HCT116 (cell line): ENCODE measurements at regions not wholly inside any gene's neighbourhood (a gene's known extent, or its start where the extent isn't known, plus 50 kb on each side); places are given as distances from the start of the nearest gene placed in this dataset.

ENCODE experiments used
- ATAC-seq: fragments of 200-7000 bp; cut with Tn5 transposase; 2 replicates; pipeline ENCODE4 v1.9.1; 2020; ENCODE audit warnings: mild to moderate bottlenecking, moderate library complexity
- BruUV-seq: library from RNA; stranded (reverse); fragments of 400-500 nt; replicated peaks from 2 replicates; lab custom pipeline; 2021; lab: Mats Ljungman, UMichigan
- CTCF ChIA-PET: fragments of 300-600 bp; sonication (Branson Sonifier 250); formaldehyde crosslinking; loops from one replicate; lab custom pipeline; 2021; ENCODE audit warnings: antibody characterized with exemption; lab: Charles Lee
- POLR2A ChIA-PET: fragments of 300-600, 350-600 bp; sonication (Branson Sonifier 250); formaldehyde crosslinking; loops from one replicate; lab custom pipeline; 2021; ENCODE audit warnings: antibody characterized with exemption; lab: Charles Lee
- RAD21 ChIA-PET, 2 experiments: fragments of 300-600 bp; sonication (Branson Sonifier 250); formaldehyde crosslinking; loops; one replicate each; lab custom pipeline; 2023; ENCODE audit warnings: low total read pairs in 2 of 2; ENCODE audit not compliant: uncharacterized antibody in 2 of 2, unreplicated experiment in 2 of 2, low non-redundant PET in 1 of 2; lab: Charles Lee
- DNase-seq: peaks from one replicate; pipeline ENCODE4 v3.0.0-alpha.2; 2010; ENCODE audit warnings: low read depth, low spot score
- H2AFZ ChIP-seq: fragments of 200-600 bp; shearing (Covaris generic), sonication (generic); 2 replicates; pipeline ENCODE4 v1.6.1; 2017; ENCODE audit warnings: low read depth, mixed run types, mixed read lengths, antibody characterized with exemption, low read length; ENCODE audit not compliant: poor library complexity, severe bottlenecking
- H3K27ac ChIP-seq: 2 replicates; pipeline ENCODE4 v1.5.1; 2012; ENCODE audit warnings: low read depth, low read length
- H3K27me3 ChIP-seq: fragments of 200-600 bp; sonication (generic); 2 replicates; pipeline ENCODE4 v1.6.1; 2016; ENCODE audit warnings: mixed run types, low read length, mixed read lengths; ENCODE audit not compliant: insufficient read depth
- H3K36me3 ChIP-seq, 2 experiments: fragments of 200-500 bp in 1 of 2; fragments of 200-600 bp in 1 of 2; sonication (Bioruptor generic) in 1 of 2; sonication (generic) in 1 of 2; 2 replicates each; pipeline versions ENCODE4 v1.5.1 to v1.6.1; 2014 to 2016; ENCODE audit warnings: low read length in 2 of 2, inconsistent platforms in 1 of 2, mixed read lengths in 1 of 2, mixed run types in 1 of 2; ENCODE audit not compliant: insufficient read depth in 2 of 2, control insufficient read depth in 1 of 2
- H3K4me1 ChIP-seq, 2 experiments: fragments of 200-600 bp in 1 of 2; sonication (generic) in 1 of 2; 2 replicates each; pipeline versions ENCODE4 v1.5.1 to v1.6.1; 2012 to 2017; ENCODE audit warnings: low read length in 2 of 2, inconsistent platforms in 1 of 2, mild to moderate bottlenecking in 1 of 2, mixed read lengths in 1 of 2, mixed run types in 1 of 2, moderate library complexity in 1 of 2; ENCODE audit not compliant: insufficient read depth in 2 of 2, control insufficient read depth in 1 of 2
- H3K4me2 ChIP-seq: fragments of 200-600 bp; sonication (generic); 2 replicates; pipeline ENCODE4 v1.6.1; 2017; ENCODE audit warnings: mixed run types, low read length, mixed read lengths
- H3K4me3 ChIP-seq, 2 experiments: fragments of 200-600 bp in 1 of 2; sonication (generic) in 1 of 2; replicated peaks in 1 of 2; 2 replicates each; pipeline ENCODE4 v1.5.1; 2011 to 2016; ENCODE audit warnings: low read length in 2 of 2, control low read depth in 1 of 2, low read depth in 1 of 2, mild to moderate bottlenecking in 1 of 2, mixed read lengths in 1 of 2, mixed run types in 1 of 2
- H3K79me2 ChIP-seq: fragments of 200-600 bp; sonication (generic); 2 replicates; pipeline ENCODE4 v1.6.1; 2017; ENCODE audit warnings: mild to moderate bottlenecking, mixed run types, low read length, moderate library complexity, mixed read lengths; ENCODE audit not compliant: insufficient read depth
- H3K9ac ChIP-seq: fragments of 200-600 bp; sonication (generic); 2 replicates; pipeline ENCODE4 v1.6.1; 2016; ENCODE audit warnings: low read length, mixed read lengths
- H3K9me2 ChIP-seq: fragments of 200-600 bp; sonication (generic), shearing (Covaris generic); 2 replicates; pipeline ENCODE4 v1.6.1; 2017; ENCODE audit warnings: mixed run types, mild to moderate bottlenecking, moderate library complexity; ENCODE audit not compliant: insufficient read depth
- H3K9me3 ChIP-seq, 2 experiments: fragments of 200-500 bp in 1 of 2; fragments of 200-600 bp in 1 of 2; sonication (Bioruptor generic) in 1 of 2; sonication (generic) in 1 of 2; 2 replicates each; pipeline ENCODE4 v1.6.1; 2014 to 2017; ENCODE audit warnings: low read length in 2 of 2, mixed read lengths in 2 of 2, inconsistent platforms in 1 of 2, low read depth in 1 of 2, mild to moderate bottlenecking in 1 of 2, mixed run types in 1 of 2, moderate library complexity in 1 of 2; ENCODE audit not compliant: control insufficient read depth in 1 of 2, insufficient read depth in 1 of 2
- H4K20me1 ChIP-seq: fragments of 200-600 bp; sonication (generic), shearing (Covaris generic); 2 replicates; pipeline ENCODE4 v1.6.1; 2017; ENCODE audit warnings: mixed run types, mild to moderate bottlenecking, moderate library complexity; ENCODE audit not compliant: insufficient read depth
- CBX3 ChIP-seq: IDR thresholded peaks from 2 replicates; pipeline ENCODE4 v1.6.1; 2012; ENCODE audit warnings: low read depth
- CEBPB ChIP-seq: IDR thresholded peaks from 2 replicates; pipeline ENCODE4 v1.6.1; 2012; ENCODE audit warnings: low read depth
- EGR1 ChIP-seq: IDR thresholded peaks from 2 replicates; pipeline ENCODE4 v1.6.1; 2012; ENCODE audit warnings: low read depth
- EZH2 ChIP-seq: fragments of 200-600 bp; sonication (generic); IDR thresholded peaks from 2 replicates; pipeline ENCODE4 v1.6.1; 2017; ENCODE audit warnings: antibody characterized with exemption, mixed run types
- EZH2phosphoT487 ChIP-seq: fragments of 200-600 bp; IDR thresholded peaks from 2 replicates; pipeline ENCODE4 v1.6.1; 2018; ENCODE audit warnings: antibody characterized with exemption, borderline replicate concordance
- FOSL1 ChIP-seq: IDR thresholded peaks from 2 replicates; pipeline ENCODE4 v1.6.1; 2012; ENCODE audit warnings: low read depth
- JUND ChIP-seq: IDR thresholded peaks from 2 replicates; pipeline ENCODE4 v1.6.1; 2012
- POLR2A ChIP-seq: IDR thresholded peaks from 2 replicates; pipeline ENCODE4 v1.7.0; 2011; ENCODE audit warnings: borderline replicate concordance; ENCODE audit not compliant: insufficient read depth, insufficient read length; ENCODE audit errors: extremely low read depth
- POLR2AphosphoS5 ChIP-seq: IDR thresholded peaks from 2 replicates; pipeline ENCODE4 v1.6.1; 2011; ENCODE audit warnings: mild to moderate bottlenecking, low read depth, low read length, moderate library complexity
- RAD21 ChIP-seq: IDR thresholded peaks from 2 replicates; pipeline ENCODE4 v1.6.1; 2012; ENCODE audit warnings: low read depth, mild to moderate bottlenecking
- REST ChIP-seq: IDR thresholded peaks from 2 replicates; pipeline ENCODE4 v1.6.1; 2012; ENCODE audit warnings: low read depth
- SIN3A ChIP-seq: IDR thresholded peaks from 2 replicates; pipeline ENCODE4 v1.6.1; 2012; ENCODE audit warnings: low read depth
- SP1 ChIP-seq: IDR thresholded peaks from 2 replicates; pipeline ENCODE4 v1.6.1; 2012; ENCODE audit warnings: low read depth
- SRF ChIP-seq: IDR thresholded peaks from 2 replicates; pipeline ENCODE4 v1.6.1; 2012; ENCODE audit warnings: low read depth
- TCF7L2 ChIP-seq: IDR thresholded peaks from 2 replicates; pipeline ENCODE4 v1.7.0; 2011; ENCODE audit warnings: borderline replicate concordance, inconsistent platforms; ENCODE audit not compliant: insufficient read depth, insufficient read length; ENCODE audit errors: extremely low read depth
- YY1 ChIP-seq: IDR thresholded peaks from 2 replicates; pipeline ENCODE4 v1.6.1; 2011; ENCODE audit warnings: low read length, low read depth, moderate library complexity, mild to moderate bottlenecking; ENCODE audit not compliant: insufficient replicate concordance; ENCODE audit errors: extremely low read depth
- ZNF274 ChIP-seq: fragments of 200-500 bp; sonication (Bioruptor generic); IDR thresholded peaks from 2 replicates; pipeline ENCODE4 v1.6.1; 2014; ENCODE audit warnings: mild to moderate bottlenecking, low read depth, low read length, inconsistent platforms
- intact Hi-C: fragments of 100-400 bp; cut with micrococcal nuclease; formaldehyde crosslinking; loops from 2 replicates; pipeline ENCODE4 v1.10.0; 2022
- TF ChIP-seq, protein P1 (sequence below): IDR thresholded peaks from 2 replicates; pipeline ENCODE4 v1.6.1; 2012
- TF ChIP-seq, protein P2 (sequence below): IDR thresholded peaks from 2 replicates; pipeline ENCODE4 v1.6.1; 2011; ENCODE audit warnings: mild to moderate bottlenecking, low read length, moderate library complexity; ENCODE audit not compliant: insufficient replicate concordance; ENCODE audit errors: extremely low read depth
- TF ChIP-seq, protein P3 (sequence below): IDR thresholded peaks from 2 replicates; pipeline ENCODE4 v1.6.1; 2012

DNA sequence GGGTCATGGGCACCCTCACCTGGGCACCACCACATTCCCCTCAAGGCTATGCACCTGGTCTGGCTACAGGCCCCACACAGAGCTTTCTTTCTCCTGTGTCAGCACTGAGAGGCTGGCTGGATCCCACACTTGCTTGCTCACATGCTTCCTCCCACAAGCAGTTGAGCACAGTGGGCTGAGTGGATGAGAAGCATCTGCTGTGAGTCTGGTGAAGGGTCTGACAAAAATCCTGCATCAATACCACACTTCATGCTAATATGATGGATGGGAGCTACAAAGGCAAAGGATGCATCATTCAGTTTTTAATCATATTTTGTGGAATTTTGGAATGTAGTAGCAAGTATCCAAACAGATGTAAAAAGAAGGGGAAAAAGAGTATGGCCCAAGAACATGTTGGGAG is 830.8 kb upstream of the PTPRD start:
- no peak overlapping the region for H3K4me2 ChIP-seq
- intact Hi-C loops = no loop called here
- ChIA-PET CTCF (no interaction called here), RAD21 (no interaction called here), POLR2A (no interaction called here)
- no peak overlapping the region for H3K9ac ChIP-seq
- H2AFZ ChIP-seq = no peak overlapping the region
- H3K9me2 ChIP-seq = no peaks in the 10 kb centered on the region
- H3K27ac ChIP-seq = no peak overlapping the region
- ATAC-seq (no peak), DNase-seq (no peak)
- H3K27me3 ChIP-seq = no peaks in the 10 kb centered on the region
- TF ChIP-seq EZH2 (no peak), CBX3 (no peak), REST (no peak), EGR1 (no peak), TCF7L2 (no peak), EZH2phosphoT487 (no peak), JUND (no peak), RAD21 (no peak), POLR2AphosphoS5 (no peak), FOSL1 (no peak), CEBPB (no peak), SIN3A (no peak), ZNF274 (no peak), POLR2A (no peak), SP1 (no peak), YY1 (no peak), SRF (no peak)
- TF ChIP-seq, protein P1, sequence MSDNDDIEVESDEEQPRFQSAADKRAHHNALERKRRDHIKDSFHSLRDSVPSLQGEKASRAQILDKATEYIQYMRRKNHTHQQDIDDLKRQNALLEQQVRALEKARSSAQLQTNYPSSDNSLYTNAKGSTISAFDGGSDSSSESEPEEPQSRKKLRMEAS = no peak
- TF ChIP-seq, protein P2, sequence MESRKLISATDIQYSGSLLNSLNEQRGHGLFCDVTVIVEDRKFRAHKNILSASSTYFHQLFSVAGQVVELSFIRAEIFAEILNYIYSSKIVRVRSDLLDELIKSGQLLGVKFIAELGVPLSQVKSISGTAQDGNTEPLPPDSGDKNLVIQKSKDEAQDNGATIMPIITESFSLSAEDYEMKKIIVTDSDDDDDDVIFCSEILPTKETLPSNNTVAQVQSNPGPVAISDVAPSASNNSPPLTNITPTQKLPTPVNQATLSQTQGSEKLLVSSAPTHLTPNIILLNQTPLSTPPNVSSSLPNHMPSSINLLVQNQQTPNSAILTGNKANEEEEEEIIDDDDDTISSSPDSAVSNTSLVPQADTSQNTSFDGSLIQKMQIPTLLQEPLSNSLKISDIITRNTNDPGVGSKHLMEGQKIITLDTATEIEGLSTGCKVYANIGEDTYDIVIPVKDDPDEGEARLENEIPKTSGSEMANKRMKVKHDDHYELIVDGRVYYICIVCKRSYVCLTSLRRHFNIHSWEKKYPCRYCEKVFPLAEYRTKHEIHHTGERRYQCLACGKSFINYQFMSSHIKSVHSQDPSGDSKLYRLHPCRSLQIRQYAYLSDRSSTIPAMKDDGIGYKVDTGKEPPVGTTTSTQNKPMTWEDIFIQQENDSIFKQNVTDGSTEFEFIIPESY = no peak
- TF ChIP-seq, protein P3, sequence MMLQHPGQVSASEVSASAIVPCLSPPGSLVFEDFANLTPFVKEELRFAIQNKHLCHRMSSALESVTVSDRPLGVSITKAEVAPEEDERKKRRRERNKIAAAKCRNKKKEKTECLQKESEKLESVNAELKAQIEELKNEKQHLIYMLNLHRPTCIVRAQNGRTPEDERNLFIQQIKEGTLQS = no peak
- H3K4me3 ChIP-seq = no peak overlapping the region
- no TSS peak for BruUV-seq
- peaks cover 10 to 18% of the 10 kb centered on the region in 2 experiments; a peak in 2 of 4 replicates for H3K9me3 ChIP-seq
- no peaks in the 10 kb centered on the region for H3K4me1 ChIP-seq
- no peaks in the 10 kb centered on the region for H3K36me3 ChIP-seq
- H4K20me1 ChIP-seq = no peaks in the 10 kb centered on the region
- no peaks in the 10 kb centered on the region for H3K79me2 ChIP-seq
